ENCODE measurements at regions not wholly inside any gene's neighbourhood (a gene's known extent, or its start where the extent isn't known, plus 50 kb on each side); places are given as distances from the start of the nearest gene placed in this dataset.

DNA sequence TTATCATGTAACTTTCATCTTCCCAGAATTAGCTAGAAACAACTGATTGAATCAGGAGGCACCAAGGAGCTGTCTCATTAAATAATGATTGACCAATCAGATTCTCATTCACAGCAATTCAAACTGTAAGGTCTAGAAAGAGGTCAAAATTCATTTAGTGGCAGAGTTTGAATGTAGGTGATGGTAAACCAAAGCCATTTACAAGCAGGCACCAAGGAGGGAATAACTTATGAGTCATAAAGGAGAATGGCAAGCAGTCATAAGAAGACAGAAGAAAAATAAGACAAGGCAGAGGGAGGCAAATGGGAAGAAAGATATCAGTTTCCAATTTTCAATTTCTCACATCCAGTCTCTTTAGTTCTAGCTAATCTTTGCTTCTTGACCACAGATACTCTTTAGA lies 52.9 kb upstream of the DEFB112 start:
- H3K9me2 ChIP-seq (replicated peaks; ENCODE audit: low read depth, low read length) = no peaks in the 10 kb centered on the region
- no peak for TF ChIP-seq EZH2phosphoT487 (IDR thresholded peaks at IDR 0.05; ENCODE audit: borderline replicate concordance)
- TF ChIP-seq, protein P1, sequence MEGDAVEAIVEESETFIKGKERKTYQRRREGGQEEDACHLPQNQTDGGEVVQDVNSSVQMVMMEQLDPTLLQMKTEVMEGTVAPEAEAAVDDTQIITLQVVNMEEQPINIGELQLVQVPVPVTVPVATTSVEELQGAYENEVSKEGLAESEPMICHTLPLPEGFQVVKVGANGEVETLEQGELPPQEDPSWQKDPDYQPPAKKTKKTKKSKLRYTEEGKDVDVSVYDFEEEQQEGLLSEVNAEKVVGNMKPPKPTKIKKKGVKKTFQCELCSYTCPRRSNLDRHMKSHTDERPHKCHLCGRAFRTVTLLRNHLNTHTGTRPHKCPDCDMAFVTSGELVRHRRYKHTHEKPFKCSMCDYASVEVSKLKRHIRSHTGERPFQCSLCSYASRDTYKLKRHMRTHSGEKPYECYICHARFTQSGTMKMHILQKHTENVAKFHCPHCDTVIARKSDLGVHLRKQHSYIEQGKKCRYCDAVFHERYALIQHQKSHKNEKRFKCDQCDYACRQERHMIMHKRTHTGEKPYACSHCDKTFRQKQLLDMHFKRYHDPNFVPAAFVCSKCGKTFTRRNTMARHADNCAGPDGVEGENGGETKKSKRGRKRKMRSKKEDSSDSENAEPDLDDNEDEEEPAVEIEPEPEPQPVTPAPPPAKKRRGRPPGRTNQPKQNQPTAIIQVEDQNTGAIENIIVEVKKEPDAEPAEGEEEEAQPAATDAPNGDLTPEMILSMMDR (conservative IDR thresholded peaks at IDR 0.05; ENCODE audit: low read length) = no peak

DNA sequence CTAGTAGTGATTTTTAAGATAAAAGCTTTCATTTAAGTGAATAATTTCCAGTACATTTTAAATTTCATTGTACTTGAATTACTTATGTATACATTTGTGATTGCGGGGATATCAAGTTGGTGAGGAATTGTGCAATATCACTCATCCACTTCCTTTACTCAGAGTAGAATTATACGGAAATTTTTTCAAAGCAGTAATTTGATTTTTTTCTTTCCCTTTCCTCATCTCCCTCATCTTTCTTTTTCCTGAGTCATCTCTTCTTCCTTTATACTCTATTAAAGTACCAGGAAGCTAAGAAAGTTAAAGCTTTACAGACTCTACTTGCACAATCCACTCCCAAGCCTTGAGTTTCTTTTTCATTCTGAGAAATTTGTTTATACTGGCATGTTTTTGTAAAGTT lies 60.9 kb upstream of the DEFB112 start:
- no peak overlapping the region for H3K4me2 ChIP-seq (ENCODE audit: low read depth, low read length, poor library complexity, severe bottlenecking)
- no peaks in the 10 kb centered on the region for H3K79me2 ChIP-seq (ENCODE audit: insufficient read depth, low read length)
- H3K9me2 ChIP-seq (replicated peaks; ENCODE audit: low read depth, low read length) = no peaks in the 10 kb centered on the region
- H2AFZ ChIP-seq (ENCODE audit: low read length) = no peak overlapping the region
- no peaks in the 10 kb centered on the region for H3K4me1 ChIP-seq (ENCODE audit: insufficient read depth, low read length, poor library complexity, severe bottlenecking)
- no peaks in the 10 kb centered on the region for H3K27me3 ChIP-seq (ENCODE audit: insufficient read depth, low read length, poor library complexity, severe bottlenecking)
- H3F3A ChIP-seq (ENCODE audit: low read depth) = no peaks in the 10 kb centered on the region
- no peaks in the 10 kb centered on the region for H3K36me3 ChIP-seq (ENCODE audit: insufficient read depth, low read length)
- TF ChIP-seq, protein P1 (conservative IDR thresholded peaks at IDR 0.05; ENCODE audit: low read length) = no peak
- H3K9ac ChIP-seq (ENCODE audit: low read depth, low read length, poor library complexity, severe bottlenecking) = no peak overlapping the region
- H3K4me3 ChIP-seq (ENCODE audit: low read length, poor library complexity, severe bottlenecking) = no peak overlapping the region
- H4K20me1 ChIP-seq (ENCODE audit: insufficient read depth, low read length, poor library complexity, severe bottlenecking) = no peaks in the 10 kb centered on the region
- H3K9me3 ChIP-seq (ENCODE audit: insufficient read depth, low read depth, low read length) = no peaks in the 10 kb centered on the region

More for the DNA sequence above, 52.9 kb upstream of the DEFB112 start:
- Histone ChIP-seq H3K27me3 (ENCODE audit: insufficient read depth, low read length, poor library complexity, severe bottlenecking) (no peaks in the 10 kb centered on the region), H2AFZ (ENCODE audit: low read length) (no peak overlapping the region), H3F3A (ENCODE audit: low read depth) (no peaks in the 10 kb centered on the region), H3K36me3 (ENCODE audit: insufficient read depth, low read length) (no peaks in the 10 kb centered on the region), H3K4me2 (ENCODE audit: low read depth, low read length, poor library complexity, severe bottlenecking) (no peak overlapping the region), H3K9ac (ENCODE audit: low read depth, low read length, poor library complexity, severe bottlenecking) (no peak overlapping the region), H4K20me1 (ENCODE audit: insufficient read depth, low read length, poor library complexity, severe bottlenecking) (no peaks in the 10 kb centered on the region), H3K9me3 (ENCODE audit: insufficient read depth, low read depth, low read length) (no peaks in the 10 kb centered on the region), H3K79me2 (ENCODE audit: insufficient read depth, low read length) (no peaks in the 10 kb centered on the region), H3K4me1 (ENCODE audit: insufficient read depth, low read length, poor library complexity, severe bottlenecking) (no peaks in the 10 kb centered on the region), H3K4me3 (ENCODE audit: low read length, poor library complexity, severe bottlenecking) (no peak overlapping the region)

DNA sequence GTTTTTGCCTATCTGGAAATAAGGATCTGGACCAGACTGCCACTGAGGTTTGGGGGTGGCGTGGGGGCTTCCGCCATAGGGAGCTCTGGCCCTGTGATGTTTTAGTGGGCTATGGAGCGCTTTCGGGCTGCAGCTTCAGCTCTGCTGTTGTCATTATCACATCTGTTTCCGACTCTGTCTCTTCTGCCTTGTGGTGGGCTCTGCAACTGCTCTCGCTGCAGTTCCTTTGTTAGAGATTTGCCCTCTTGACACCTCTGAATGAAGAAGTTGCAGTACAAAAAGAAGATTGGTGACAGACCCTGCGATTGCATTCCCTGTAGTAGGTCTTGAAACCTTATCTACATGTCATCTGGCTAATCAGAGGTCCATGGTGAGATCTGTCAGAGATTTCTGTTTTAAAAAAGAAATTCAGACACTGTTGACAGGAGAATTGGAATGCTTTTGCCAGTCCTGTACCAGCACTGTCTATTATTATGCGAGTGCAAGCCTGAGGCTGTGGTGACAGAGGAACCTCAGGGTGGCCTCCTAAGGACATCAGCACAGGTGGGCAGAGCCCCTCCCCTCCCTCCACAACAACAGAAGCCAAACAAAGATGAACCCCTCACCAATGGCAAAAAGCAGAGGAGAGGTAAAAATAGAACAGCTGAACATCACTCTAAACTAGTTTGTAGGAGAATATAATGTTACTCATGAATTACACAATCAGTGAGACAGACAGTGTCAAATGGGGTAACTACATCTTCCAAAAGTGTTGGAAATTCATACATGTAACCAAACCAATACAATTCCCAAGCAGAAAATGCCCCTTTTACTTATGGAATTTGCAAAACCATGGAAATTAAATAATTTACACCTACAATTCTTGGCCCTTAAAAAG lies 63.5 kb upstream of the DEFB112 start:
- no peaks in the 10 kb centered on the region for H4K20me1 ChIP-seq (ENCODE audit: insufficient read depth, low read length, poor library complexity, severe bottlenecking)
- no peak overlapping the region for H3K4me2 ChIP-seq (ENCODE audit: low read depth, low read length, poor library complexity, severe bottlenecking)
- H3K79me2 ChIP-seq (ENCODE audit: insufficient read depth, low read length) = no peaks in the 10 kb centered on the region
- no peak overlapping the region for H3K9ac ChIP-seq (ENCODE audit: low read depth, low read length, poor library complexity, severe bottlenecking)
- no peak overlapping the region for H3K4me3 ChIP-seq (ENCODE audit: low read length, poor library complexity, severe bottlenecking)
- no peaks in the 10 kb centered on the region for H3K36me3 ChIP-seq (ENCODE audit: insufficient read depth, low read length)
- no peak overlapping the region for H2AFZ ChIP-seq (ENCODE audit: low read length)
- H3K27me3 ChIP-seq (ENCODE audit: insufficient read depth, low read length, poor library complexity, severe bottlenecking) = no peaks in the 10 kb centered on the region
- TF ChIP-seq, protein P1 (conservative IDR thresholded peaks at IDR 0.05; ENCODE audit: low read length) = no peak
- no peak for TF ChIP-seq EZH2phosphoT487 (IDR thresholded peaks at IDR 0.05; ENCODE audit: borderline replicate concordance)
- no peaks in the 10 kb centered on the region for H3K9me2 ChIP-seq (replicated peaks; ENCODE audit: low read depth, low read length)
- no peaks in the 10 kb centered on the region for H3K4me1 ChIP-seq (ENCODE audit: insufficient read depth, low read length, poor library complexity, severe bottlenecking)
- no peaks in the 10 kb centered on the region for H3K9me3 ChIP-seq (ENCODE audit: insufficient read depth, low read depth, low read length)
- no peaks in the 10 kb centered on the region for H3F3A ChIP-seq (ENCODE audit: low read depth)

All from Loucy (cell line).